GM19455 (cell line): ENCODE measurements at regions not wholly inside any gene's neighbourhood (a gene's known extent, or its start where the extent isn't known, plus 50 kb on each side); places are given as distances from the start of the nearest gene placed in this dataset.

Experiments
- ATAC-seq: cut with Tn5 transposase; IDR thresholded peaks from one replicate; pipeline ENCODE4 v1.9.1; 2021; ENCODE audit not compliant: unreplicated experiment

DNA sequence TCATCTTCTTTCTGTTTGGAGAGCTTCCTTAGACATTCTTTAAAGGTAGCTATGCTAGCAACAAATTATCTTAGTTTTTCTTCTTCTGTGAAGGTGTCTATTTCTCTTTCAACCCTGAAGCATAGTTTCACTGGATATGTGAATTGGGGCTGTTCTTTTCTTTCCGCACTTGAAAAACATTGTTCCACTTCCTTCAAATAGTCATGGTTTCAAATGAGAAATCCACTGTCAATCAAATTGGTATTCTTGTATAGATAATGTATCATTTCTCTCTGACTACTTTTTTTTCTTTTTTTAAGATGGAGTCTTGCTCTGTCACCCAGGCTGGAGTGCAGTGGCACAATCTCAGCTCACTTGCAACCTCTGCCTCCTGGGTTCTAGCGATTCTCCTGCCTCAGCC, 254.0 kb downstream of the ANAPC1 start:
- ATAC-seq, result no peak

DNA sequence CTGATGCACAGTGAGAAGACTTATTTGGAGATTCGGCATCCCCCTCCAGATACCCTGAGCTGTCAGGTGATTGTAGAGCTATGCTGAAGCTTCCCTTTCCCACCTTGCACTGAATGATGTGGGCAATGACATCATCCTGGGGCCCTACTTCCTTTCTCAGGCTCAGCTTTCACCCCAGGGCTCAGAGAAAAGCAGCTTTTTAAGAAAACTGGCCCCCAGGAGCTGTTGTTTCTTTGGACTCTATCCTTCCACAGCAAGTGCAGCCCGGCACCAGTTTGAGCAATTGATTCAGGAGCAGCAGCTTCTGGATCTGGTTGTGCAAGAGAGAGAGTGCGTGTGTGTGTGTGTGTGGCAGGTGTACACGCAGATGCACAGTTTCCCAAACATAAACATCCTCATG, 251.3 kb downstream of the ANAPC1 start:
- ATAC-seq, result no peak

DNA sequence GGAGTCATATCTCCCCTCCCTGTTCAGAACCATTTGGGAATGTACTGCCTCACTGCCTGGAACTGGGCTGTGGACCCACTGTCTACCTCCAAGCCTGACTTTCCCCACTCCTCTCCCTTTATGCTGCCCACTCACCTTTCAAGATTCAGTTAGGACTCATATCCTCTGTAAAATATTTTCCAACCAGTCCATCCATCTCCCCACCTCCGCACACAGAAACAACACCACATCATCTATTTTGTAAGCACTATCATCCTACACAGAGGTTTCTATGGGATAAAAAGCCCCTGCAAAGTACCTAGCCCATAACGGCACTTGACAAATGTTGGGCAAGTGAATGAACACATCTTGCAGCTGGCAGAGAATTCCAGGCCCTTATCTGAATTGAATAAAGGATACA, 250.8 kb downstream of the ANAPC1 start:
- ATAC-seq, result no peak

DNA sequence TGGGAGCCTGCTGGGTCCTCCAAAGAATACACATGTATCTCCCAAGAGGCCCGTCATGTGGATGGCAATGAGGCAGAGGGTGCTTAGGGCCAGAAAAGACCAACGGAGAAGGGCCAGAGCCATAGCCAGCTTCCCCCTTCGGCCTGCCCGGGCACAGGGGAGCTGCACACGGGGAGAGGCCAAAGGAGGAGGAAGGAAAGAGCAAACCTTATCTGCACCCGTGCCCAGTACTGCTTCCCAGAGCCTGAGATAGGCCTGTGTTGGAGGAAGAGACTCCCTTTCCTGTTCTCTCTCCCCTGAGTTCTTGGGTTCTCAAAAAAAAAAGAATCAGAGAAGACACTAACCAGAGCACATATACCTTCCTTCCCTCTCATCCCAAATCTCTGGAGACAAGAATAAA, 250.3 kb downstream of the ANAPC1 start:
- ATAC-seq, result no peak

DNA sequence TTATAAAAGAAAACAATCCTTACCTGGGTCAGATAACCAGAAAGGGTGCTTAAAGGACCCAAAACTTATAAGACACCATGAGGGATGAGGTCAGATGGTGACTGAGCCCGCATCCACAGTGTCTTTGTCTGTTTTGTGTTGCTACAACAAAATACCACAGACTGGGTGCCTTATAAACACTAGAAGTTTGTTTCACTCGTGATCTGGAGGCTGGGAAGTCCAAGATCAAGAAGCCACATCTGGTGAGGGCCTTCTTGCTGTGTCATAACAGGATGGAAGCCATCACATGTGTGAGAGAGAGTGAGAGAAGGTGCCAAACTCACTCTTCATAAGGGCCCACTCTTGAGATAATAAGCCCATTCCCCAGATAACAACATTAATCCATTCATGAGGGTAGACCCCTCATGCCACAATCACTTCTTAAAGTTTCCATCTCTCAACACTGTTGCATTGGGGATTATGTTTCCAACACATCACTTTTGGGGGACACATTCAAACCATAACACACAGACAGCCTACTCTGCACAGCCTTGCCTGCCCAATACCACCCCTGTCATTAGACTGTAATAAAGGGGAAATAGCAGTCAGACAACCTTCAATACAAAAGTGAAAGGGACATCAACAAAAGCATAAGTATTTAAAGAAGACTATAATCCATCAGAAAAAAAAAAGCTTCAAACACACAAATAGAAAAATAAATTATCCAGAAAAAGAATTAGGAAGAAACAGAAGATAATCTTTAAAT, 249.8 kb downstream of the ANAPC1 start:
- ATAC-seq, result no peak

DNA sequence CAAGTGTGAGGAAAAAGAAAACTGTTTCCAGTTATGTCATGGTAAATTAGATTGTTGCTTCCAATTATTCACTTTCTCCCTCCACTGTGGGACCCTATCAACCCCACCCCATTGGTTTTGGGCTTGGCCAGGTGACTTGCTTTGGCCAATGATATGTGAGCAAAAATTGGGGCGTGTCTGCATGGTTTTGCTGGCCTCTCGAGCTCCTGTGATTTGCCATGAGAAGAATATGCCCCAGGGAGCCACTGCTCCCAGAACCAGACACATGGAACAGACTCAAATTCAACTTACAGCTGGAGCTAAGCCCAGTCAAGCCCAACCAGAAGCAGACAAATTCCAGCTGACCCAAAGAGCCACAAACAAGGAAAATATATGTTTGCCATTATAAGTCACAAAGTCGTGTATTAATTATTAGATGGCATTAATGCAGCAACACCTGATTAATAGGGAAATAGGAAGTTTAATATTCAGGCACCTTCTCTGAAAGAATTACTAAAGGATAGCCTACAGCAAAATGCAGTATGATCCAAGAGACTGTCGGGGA, 248.9 kb downstream of the ANAPC1 start:
- no peak for ATAC-seq

DNA sequence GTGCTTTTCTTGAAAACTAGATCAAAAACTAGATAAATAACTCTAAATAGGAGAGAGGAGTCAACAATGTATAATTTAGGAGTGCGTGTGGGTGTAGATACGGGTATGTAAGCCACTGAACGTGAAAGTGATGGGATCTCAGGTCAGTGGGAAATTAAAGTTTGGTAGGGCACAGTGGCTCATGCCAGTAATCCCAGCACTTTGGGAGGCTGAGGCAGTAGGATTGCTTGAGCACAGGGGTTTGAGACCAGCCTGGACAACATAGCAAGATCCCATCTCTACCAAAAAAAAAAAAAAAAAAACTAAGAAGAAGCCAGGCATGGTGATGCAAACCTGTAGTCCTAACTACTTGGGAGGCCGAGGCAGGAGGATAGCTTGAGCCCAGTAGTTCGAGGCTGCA, 247.1 kb downstream of the ANAPC1 start:
- ATAC-seq, result no peak

DNA sequence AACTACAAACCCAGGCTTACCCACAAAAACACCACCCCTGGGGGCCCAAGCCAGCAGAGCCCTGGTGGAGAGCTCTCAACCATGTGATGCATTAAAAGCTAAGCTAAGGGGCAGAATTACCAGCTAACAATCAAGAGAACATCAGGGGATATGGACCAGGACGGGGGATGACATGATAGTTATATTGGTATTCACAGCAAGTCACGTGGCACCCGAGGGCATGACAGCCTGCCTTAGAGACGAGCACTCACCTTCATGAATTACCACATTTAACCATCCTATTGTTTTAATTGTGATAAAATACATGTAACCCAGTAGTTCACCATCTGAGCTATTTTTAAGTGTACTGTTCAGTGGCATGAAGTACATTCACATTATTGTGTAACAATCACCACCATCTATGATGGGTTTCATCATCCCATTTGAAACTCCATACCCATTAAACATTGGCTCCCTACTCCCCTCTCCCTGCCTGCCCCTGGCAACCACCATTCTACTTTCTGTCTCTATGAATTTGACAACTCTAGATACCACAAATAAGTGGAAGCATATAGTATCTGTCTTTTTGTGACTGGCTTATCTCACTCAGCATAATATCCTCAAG, 245.6 kb downstream of the ANAPC1 start:
- no peak for ATAC-seq

DNA sequence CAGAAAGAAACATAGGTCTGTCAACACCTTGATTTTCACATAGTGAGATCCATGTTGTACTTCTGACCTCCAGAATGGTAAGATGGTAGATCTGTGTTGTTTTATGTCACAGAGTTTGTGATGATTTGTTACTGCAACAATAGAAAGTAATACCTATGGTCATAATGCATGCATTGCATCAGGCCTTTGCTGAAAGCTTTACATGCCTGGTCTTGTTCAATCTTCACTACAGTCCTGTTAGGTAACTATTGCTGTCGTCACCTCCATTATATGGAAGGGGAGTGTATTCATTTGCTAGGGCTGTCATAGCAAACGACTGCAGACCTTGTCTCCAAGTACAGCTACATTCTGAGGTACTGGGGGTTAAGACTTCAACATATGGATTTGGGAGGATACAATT, 243.5 kb downstream of the ANAPC1 start:
- ATAC-seq, result no peak

DNA sequence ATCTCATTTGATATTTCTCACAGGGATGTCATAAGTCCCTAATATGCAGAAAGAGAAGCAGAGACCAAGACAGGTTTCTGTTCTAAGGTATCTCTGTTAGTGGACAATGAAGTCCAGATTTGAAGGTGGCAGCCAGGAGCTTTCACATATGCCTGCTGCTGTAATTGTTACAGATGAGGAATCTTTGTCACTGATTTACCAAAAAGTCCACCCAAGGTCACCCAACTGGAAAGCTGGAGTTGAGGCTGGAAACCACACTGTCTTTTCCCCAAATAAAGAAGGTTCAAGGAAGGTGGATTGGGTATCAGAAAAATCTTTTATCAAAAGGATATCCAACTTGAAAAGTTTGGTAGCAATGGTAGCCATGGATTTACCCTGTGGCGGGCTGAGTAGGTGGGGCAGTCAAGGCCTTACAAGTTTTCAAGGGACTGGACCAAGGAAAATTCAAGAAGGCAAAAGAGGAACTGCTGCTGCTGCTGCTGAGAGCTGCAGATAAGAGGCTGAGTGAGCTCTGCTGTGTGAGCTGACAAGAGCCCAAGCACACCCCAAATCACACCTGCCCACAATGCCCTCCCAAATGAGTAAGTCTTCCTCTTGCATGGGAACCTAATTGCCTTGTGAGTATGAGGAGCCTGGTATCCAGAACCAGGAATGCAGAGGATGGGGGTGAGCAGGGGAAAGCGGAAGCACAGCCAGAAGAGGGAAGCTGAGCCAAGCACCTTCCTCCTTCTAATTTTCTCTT, 241.2 kb downstream of the ANAPC1 start:
- ATAC-seq, result no peak

DNA sequence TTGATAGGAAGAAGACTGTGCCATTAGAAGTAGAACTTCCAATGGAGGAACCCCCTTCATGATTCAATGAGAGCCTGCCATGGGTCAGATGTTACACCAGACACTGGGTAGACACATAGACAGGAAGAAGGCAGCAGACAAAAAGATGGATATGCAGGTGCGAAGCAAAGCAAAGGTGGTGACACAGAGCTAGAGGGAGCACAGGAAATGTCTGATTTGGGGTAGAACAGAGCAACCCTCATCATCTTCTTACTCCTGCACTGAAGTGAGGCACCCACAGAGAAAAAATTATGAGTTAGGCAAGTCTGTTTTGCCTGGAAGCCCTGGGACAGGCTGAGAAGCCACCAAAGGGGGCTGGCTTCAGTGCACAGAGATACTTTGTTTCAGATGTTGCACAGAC, 240.2 kb downstream of the ANAPC1 start:
- no peak for ATAC-seq

DNA sequence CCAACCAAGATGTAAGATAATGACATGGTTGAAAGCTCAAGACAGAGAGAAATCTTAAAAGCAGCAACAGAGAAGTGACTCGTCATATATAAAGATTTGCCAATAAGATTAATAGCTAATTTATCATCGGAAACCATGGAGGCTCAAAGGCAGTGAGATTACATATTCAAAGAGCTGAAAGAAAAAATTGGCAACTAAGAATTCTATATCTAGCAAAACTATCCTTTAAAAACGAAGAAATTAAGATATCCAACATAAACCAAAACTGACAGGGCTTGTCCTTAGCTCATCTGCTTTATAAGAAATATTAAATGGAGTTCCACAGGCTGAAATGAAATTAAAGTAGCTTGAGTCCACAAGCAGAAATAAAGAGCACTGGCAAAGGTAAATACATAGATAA, 236.6 kb downstream of the ANAPC1 start:
- ATAC-seq, result no peak

DNA sequence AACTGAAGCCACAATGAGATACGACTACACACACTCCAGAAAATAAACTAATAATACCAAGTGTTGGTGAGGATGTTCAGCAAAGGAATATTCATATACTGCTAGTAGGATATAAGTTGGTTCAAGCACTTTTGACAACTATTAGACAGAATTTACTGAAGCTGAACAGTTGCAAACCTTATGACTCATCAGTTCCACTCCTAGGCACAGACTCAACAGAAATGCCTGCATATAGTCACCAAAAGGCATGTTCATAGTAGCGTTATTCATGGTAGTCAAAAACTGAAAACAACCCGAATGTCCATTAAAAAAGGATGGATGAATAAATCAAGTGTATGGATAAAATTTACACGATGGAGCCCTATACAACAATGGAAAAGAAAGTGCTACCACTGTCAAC, 232.0 kb downstream of the ANAPC1 start:
- no peak for ATAC-seq

DNA sequence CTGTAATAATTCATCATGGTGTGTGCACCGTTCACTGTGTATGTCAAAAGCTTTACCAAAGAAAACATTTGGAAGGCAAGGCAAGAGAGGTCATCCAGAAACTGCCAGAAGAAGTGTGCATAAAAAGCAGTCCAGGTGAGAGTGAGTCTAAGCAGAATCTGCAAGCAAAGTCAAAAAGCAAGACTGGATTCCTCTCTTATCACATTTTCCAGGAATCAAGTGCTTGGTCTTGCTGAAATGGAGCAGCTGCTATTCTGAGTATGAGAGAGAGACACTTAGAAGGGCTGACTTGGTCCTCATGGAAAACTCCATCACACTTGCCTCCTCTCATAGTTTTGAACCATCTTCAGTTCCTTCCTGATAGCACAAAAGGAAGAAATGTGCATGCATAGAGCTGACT, 231.3 kb downstream of the ANAPC1 start:
- no peak for ATAC-seq

DNA sequence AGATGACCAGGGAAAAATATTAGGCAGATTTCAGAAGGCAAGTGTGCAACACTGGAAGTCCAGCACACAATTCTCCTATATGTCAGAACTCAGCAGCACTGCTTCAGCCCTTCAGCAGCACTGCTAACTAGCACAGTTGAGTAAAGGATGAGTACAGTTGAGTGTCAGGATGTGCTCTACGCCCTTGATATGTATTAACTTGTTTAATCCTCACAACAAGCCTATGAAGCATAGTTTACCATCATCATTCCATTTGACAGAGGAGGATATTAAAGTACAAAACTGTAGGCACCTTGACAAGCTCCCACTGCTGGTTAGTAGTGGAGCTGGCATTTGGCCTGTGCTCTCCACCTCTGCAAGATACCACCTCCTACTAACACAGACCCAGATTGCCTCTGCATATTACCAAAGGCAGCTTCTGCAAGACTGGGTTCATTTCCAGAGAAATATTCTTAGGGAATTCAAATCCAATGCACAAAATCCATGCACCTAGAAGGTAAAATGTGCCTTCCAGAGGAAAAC, 230.8 kb downstream of the ANAPC1 start:
- no peak for ATAC-seq

DNA sequence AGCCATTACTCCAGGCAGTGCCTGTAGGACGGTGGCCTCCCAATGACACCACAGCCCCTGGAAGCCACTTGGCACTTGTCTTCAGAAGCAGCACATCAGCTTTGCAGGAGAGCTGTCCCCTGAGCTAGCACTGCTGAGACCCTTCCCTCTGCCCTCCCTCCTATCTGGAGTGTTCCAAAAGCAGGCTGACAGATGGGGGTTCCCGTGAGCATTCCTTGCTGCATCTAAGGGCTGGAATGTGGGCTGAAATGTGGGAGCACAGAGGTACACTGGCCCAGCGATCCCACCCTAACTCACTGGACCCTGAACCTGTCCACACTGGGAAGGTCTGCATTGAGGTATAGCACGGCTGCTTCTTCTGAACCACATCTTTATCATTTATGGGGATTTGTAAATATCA, 230.1 kb downstream of the ANAPC1 start:
- no peak for ATAC-seq

DNA sequence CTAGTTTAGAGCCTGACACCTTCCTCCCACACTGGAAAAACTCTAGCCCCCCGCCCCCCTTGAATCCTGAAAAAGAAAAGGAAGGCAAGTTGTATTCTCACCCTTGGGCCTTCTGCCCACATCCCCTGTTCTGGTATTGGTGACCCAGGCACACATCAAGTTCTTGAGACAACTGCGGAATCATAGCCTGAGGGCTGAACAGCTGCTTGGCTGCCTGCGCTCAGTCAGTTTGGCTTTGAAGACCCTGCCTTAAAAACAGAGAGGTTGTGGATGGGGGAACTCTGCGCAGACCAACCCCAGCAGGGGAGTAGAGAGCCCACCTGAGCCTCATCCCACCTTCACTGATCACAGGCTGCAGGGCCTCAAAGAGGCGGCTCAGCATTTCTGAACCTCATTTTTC, 229.2 kb downstream of the ANAPC1 start:
- ATAC-seq, result no peak

DNA sequence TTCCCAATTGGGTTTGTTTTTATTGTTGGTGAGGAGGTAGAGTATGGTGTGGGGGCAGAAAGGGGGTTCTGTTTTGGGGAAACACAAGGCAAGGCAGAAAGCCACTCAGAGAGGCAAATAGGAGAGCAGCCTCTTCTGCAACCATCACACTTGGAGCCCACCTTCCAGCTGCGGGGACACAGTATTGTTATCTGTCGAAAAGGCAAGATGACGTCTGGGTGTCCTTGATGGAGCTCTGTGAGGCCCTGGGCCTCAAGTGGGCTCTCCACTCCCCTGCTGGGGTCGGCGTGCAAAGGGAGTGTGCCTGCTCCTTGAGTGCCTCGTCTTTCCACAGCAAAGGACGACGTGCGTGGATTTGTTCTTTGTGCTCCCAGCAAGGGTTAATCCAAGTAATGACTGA, 227.6 kb downstream of the ANAPC1 start:
- no peak for ATAC-seq

DNA sequence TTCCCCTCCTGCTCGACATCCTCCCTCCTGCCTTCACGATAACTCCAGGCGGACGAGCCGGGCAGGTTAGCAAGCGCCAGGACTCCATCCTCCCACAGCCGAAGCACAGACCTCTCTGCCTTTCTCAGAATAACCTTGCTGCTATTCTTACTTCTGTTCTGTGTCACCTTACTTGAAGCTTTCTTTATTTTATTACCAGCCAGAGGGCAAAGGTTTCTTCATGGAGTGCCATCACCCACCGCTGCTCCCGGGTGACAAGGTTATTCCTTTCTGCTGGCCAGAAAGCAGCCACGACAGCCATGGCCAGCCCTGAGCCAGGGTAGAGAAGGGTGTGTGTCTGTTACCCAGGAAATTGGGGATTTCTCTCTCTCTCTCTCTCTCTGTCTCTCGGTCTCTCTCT, 227.1 kb downstream of the ANAPC1 start:
- ATAC-seq, result no peak

DNA sequence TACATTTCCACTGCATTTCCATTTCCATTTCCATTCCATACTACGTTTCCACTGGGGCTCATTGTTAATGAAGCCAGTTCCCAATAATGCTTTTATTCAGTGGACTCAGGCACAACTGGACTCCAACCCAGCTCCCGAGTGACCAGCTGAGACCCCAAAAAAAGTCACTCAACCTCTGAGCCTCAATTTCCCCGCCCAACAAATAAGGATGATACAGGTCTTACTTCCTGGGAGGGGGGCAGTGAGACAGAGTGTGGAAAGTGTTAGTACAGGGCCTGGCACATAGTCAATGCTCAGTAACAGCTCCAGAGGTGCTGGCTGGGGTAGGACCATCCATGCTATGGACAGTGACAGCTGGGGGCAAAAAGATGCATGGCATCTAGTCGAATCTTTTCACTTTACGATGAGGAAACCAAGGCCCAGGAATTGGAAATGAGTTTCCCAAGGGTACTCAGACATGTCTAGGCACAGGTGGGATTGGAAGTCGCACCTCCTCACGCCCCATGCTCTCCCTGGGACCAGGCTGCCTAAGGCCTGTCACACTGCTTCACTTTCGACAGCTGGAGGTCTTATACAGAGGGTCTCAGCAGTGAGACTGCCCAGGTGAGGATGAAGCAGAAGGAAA, 226.5 kb downstream of the ANAPC1 start:
- no peak for ATAC-seq
